ENCODE measurements at regions not wholly inside any gene's neighbourhood (a gene's known extent, or its start where the extent isn't known, plus 50 kb on each side); places are given as distances from the start of the nearest gene placed in this dataset.

- TF ChIP-seq REST (IDR thresholded peaks at IDR 0.05; ENCODE audit: unreplicated experiment) (no peak), STAT1 (IDR thresholded peaks at IDR 0.05; ENCODE audit: unreplicated experiment) (no peak), CTCF (conservative IDR thresholded peaks at IDR 0.05; ENCODE audit: low read depth in 2 of 2) (no peak), ETS1 (IDR thresholded peaks at IDR 0.05) (no peak)
Observed at GRCh38 chr22:49643466-49643865, 184.2 kb downstream of the BRD1 start (continued).

- no peaks in the 10 kb centered on the region for H3K36me3 Mint-ChIP-seq (ENCODE audit: low read depth)
- Histone ChIP-seq H3K36me3 (ENCODE audit: insufficient read depth) (no peaks in the 10 kb centered on the region), H4K20me1 (replicated peaks; ENCODE audit: insufficient read depth) (no peaks in the 10 kb centered on the region), H3F3A (replicated peaks; ENCODE audit: low read depth) (no peaks in the 10 kb centered on the region), H3K4me3 (no peak overlapping the region), H3K4me1 (ENCODE audit: insufficient read depth) (no peaks in the 10 kb centered on the region), H3K4me2 (no peak overlapping the region), H3K9me2 (ENCODE audit: insufficient read depth) (no peaks in the 10 kb centered on the region), H3K27ac (ENCODE audit: low read depth) (no peak overlapping the region), H3K79me2 (replicated peaks; ENCODE audit: insufficient read depth) (no peaks in the 10 kb centered on the region), H3K27me3 (ENCODE audit: insufficient read depth) (no peaks in the 10 kb centered on the region), H2AFZ (no peak overlapping the region)
- H3K4me3 Mint-ChIP-seq: no peak overlapping the region
- no peaks in the 10 kb centered on the region; the same call in 2 of the 3 replicates for H3K9me3 Mint-ChIP-seq
- no peak for TF ChIP-seq STAT1 (IDR thresholded peaks at IDR 0.05; ENCODE audit: unreplicated experiment)
- no peak for TF ChIP-seq NANOG (IDR thresholded peaks at IDR 0.05; ENCODE audit: borderline replicate concordance)
- no peaks in the 10 kb centered on the region for H3K4me1 Mint-ChIP-seq
- peaks cover 3% of the 10 kb centered on the region for H3K27me3 Mint-ChIP-seq (ENCODE audit: insufficient read depth, low read depth, poor library complexity)
- ATAC-seq: no peak
- DNase-seq (ENCODE audit: low spot score): no peak
- no peak overlapping the region for H3K27ac Mint-ChIP-seq
Observed at GRCh38 chr22:49642741-49643140, 184.9 kb downstream of the BRD1 start.

GRCh38 chr22:49642331-49642730 lies 185.3 kb downstream of the BRD1 start:
- Mint-ChIP-seq H3K27me3 (ENCODE audit: insufficient read depth, low read depth, poor library complexity) (peaks cover 3% of the 10 kb centered on the region), H3K4me3 (no peak overlapping the region), H3K36me3 (ENCODE audit: low read depth) (no peaks in the 10 kb centered on the region), H3K4me1 (no peaks in the 10 kb centered on the region), H3K9me3 (no peaks in the 10 kb centered on the region; the same call in 2 of the 3 replicates), H3K27ac (no peak overlapping the region)
- H3K4me2 ChIP-seq: no peak overlapping the region
- H3K27ac ChIP-seq (ENCODE audit: low read depth): no peak overlapping the region
- H3K4me1 ChIP-seq (ENCODE audit: insufficient read depth): no peaks in the 10 kb centered on the region
- H3K4me3 ChIP-seq: no peak overlapping the region
- DNase-seq (ENCODE audit: low spot score) (no peak), ATAC-seq (no peak)
- H3K79me2 ChIP-seq (replicated peaks; ENCODE audit: insufficient read depth): no peaks in the 10 kb centered on the region
- H4K20me1 ChIP-seq (replicated peaks; ENCODE audit: insufficient read depth): no peaks in the 10 kb centered on the region
- H3K27me3 ChIP-seq (ENCODE audit: insufficient read depth): no peaks in the 10 kb centered on the region
- H3K9me2 ChIP-seq (ENCODE audit: insufficient read depth): no peaks in the 10 kb centered on the region
- no peak overlapping the region for H2AFZ ChIP-seq
- no peaks in the 10 kb centered on the region for H3K36me3 ChIP-seq (ENCODE audit: insufficient read depth)
- no peaks in the 10 kb centered on the region for H3F3A ChIP-seq (replicated peaks; ENCODE audit: low read depth)
- TF ChIP-seq ZNF114 (CRISPR knock-in tag; IDR thresholded peaks at IDR 0.05): no peak
- no peak for TF ChIP-seq REST (IDR thresholded peaks at IDR 0.05; ENCODE audit: unreplicated experiment)
- no peak for TF ChIP-seq NANOG (IDR thresholded peaks at IDR 0.05; ENCODE audit: borderline replicate concordance)
- TF ChIP-seq STAT1 (IDR thresholded peaks at IDR 0.05; ENCODE audit: unreplicated experiment): no peak
- no peak for TF ChIP-seq ETS1 (IDR thresholded peaks at IDR 0.05)
- no peak for TF ChIP-seq CTCF (conservative IDR thresholded peaks at IDR 0.05; ENCODE audit: low read depth in 2 of 2)
- no peak for TF ChIP-seq JUNB (IDR thresholded peaks at IDR 0.05; ENCODE audit: unreplicated experiment)
- no peak for TF ChIP-seq EZH2phosphoT487 (IDR thresholded peaks at IDR 0.05; ENCODE audit: unreplicated experiment)

Data from GM23338 (cell line).